ENCODE measurements at regions not wholly inside any gene's neighbourhood (a gene's known extent, or its start where the extent isn't known, plus 50 kb on each side); places are given as distances from the start of the nearest gene placed in this dataset.

DNA sequence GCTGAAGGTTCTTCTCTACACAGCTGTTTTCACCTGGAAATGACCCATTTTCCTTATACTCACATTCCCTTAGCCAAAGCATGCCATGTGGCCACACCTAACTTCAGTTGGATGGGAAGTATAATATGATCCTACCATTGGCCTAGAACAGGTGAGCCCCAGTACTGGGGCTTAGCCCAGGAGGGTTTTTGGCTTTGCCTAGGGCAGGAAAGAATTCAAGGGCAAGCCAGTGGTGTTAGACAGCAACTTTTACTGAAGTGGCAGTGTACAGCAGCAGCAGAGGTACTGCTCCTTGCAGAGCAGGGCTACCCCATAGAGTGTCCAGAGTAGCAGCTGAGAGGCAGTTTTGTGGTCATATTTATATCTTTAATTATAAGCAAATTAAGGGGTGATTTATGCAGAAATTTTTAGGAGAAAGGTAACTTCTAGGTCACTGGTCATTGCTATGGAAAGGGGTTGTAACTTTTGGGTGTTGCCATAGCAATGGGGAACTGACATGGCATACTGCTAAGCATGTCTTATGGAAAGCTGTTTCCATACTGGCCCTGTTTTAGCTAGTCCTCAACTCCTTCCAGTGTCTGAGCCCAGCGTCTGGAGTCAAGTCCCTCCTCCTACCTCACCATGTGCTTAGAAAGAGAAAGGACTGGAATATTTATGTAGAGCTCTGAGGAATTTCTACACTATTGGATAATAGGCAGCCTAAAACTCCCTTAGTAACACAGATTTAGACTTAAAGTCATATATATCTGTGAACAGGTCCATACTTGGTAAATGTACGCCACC is 109.0 kb upstream of the DTNA start:
- no peak for DNase-seq

DNA sequence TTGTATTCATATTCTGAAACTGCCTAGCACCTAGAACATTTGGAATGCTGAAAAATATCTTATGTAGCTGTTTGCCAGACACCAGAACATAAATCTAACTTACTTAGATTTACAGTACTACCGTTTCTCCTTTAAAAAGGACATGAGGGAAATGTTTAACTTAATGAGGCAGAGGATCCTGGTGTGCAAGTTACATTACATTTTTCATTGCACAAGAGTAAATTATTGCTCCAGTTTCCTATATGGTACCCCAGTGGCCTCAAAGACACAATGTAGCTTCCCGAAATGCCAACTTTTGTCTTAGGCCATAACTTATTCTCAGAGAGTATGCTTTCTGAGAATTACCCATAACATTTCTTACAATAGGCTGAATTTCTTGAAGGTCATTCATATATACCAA is 105.5 kb upstream of the DTNA start:
- no peak for DNase-seq

DNA sequence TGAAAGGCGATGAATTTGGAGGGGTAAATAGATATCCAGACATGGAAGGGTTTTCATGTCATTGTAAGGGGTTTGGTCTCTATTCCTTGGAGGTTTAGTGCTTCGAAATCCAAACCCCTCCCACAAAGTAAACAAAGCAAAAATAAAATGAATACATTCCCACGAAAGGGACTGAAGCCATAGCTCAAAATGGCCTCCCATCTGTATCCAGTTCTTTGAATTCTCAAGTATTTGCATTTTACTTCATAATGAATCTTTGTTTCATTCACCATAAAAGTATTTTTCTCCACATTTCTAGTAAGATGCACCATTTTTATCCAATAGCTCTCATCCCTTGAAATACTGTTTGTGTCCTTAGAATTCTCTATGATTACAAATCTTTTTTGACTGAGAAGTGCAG is 103.2 kb upstream of the DTNA start:
- DNase-seq = no peak

DNA sequence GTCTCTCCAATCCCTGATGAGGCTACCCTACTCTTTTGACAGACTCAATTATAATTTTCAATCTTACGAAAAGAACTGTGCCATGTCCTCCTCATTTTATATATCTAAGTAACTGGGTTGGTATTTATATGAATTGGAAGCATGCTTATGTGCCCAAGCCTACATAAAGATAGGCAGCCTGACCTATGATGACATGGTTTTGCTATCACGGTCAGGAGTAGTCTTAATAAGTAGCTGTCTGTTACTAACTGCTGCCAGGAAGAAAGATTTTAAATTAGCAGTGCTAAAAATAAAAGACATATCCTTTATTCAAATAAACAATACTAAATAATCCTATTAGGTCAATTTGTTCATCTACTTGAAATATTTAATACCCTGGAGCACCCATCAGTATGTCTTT is 102.0 kb upstream of the DTNA start:
- no peak for DNase-seq

DNA sequence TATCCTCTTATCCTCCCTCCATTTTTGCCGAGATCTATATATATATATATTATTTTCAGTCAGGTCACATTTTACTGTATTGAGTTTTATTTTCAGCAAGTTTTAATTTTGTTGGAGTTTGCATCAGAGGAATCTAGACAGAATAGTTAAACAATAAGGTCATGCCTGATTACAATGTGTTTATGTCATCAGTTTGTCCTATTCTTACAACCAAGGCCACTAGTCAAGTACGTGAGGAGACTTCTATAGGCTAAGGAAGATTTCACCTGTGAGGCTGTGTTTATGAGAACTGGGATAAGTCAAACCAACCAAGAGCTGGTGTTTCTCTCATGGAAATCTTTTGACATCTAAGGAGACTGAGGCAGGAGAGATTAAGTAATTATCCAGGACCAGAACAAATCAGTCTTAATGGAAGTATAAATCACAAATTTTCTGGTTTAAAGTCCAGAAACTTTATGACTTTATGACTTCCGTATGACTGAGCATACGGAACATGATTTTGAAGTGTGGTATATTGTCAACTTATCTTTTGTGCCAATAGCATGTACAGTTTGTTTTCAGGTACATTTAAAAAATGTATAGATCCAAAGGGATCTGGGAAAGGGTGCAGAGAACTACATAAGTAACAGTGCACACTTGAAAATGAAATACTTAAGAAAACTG is 100.0 kb upstream of the DTNA start:
- no peak for DNase-seq

DNA sequence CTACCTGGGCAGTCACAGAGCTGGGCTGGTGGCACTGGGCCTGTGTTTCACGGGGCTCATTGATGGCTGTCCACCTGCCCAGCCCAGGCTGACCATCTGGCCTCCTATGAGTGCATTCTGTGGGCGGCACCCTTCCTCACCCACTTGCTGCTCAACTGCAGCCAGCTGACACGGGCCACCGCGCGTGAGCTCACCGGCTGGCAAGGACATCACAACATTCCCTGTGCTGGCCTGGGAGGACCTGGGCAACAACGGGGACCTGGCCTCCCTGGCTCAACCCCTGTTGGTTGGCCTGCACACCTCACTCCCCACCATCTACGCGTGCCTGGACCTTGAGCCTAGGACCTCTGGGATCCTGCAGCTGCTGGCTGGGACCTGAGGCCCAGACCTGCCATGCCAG is 98.2 kb upstream of the DTNA start:
- DNase-seq = no peak

DNA sequence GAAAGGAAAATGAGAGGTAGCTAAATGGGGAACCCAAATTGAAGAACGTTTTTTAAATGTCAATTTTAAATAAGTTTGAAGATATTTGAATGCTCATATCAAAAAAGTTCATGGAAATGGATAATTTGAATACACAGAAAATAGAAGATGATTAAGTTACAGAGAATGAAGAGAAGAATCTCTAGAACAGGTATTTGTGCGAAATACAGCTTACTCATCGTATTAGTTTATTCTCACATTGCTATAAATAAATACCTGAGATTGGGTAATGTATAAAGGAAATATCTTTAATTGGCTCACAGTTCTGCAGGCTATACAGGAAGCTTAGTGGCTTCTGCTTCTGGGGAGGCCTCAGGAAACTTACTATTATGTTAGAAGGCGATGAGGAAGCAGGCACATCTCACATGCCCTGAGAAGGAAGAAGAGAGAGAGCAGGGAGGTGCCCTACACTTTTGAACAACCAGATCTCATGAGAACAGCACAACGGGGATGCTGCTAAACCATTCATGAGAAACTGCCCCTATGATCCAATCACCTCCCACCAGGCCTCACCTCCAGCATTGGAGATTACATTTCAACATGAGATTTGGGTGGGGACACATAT is 89.7 kb upstream of the DTNA start:
- no peak for DNase-seq

DNA sequence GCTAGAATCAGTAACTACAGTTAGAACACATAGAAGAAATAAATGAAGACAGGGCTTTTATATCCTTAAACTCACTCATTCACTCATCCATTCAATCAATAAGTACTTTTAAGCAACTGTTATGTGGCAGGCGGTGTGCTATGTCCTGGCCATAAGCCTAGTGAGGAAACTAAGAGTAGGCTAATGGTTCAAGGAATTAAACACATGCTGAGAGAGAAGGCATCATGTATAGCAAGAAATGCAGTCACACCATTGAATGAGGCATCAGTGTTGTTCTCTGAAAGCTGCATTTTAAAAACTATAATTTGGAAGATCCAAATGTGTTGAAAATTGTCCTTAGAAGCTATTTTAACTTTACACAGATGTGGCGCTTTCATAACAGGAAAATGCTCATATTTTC is 86.5 kb upstream of the DTNA start:
- no peak for DNase-seq

DNA sequence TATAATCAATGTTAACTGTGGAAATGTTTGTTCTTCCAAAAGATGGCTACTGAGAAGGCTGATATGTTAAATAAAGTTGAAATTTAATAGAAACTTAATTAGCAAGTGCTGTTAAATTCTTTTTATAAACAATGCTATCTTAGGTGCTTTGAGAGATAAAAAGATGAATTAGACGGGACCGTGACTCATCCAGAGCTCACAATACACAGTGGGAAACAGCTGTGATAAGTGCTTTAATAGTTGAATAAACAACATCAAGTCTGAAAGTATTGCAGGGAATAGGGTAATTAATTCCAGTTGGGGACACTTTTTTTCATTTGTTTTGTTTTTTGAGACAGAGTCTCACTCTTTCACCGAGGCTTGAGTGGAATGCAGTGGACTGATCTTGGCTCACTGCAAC is 85.5 kb upstream of the DTNA start:
- no peak for DNase-seq

DNA sequence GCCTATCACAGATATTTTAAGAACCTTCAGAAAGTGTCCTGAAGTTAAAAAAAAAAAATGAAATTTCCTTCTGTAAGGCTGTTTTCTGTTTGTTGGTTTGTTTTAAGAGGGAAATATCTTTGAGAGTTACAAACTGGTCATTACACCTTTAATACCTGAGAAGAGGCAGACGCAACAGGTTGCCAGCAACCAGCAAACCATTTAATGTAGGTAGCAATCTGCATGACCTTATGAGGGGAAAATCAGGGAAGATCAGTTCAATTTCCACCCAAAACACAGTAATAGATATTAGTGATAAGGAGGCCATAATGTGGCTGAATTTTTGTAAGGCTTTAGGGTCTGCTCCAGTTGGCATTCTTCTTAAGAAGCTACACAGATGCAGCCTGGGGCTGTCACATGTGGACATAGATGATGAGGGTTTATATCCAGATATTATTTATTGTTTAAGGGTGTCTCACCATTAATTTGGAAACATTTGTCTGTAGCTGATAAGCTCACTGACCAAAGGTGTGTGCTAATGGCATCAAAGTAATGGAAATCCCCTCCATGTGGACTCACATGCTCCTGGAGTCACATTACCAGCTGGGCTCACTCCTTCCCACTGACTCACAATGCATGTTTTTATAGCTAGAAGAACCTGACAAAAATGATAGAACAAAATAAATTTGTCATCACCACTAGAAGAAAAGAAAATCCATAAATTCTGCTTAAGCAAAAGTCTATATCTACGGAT is 83.5 kb upstream of the DTNA start:
- DNase-seq = no peak

DNA sequence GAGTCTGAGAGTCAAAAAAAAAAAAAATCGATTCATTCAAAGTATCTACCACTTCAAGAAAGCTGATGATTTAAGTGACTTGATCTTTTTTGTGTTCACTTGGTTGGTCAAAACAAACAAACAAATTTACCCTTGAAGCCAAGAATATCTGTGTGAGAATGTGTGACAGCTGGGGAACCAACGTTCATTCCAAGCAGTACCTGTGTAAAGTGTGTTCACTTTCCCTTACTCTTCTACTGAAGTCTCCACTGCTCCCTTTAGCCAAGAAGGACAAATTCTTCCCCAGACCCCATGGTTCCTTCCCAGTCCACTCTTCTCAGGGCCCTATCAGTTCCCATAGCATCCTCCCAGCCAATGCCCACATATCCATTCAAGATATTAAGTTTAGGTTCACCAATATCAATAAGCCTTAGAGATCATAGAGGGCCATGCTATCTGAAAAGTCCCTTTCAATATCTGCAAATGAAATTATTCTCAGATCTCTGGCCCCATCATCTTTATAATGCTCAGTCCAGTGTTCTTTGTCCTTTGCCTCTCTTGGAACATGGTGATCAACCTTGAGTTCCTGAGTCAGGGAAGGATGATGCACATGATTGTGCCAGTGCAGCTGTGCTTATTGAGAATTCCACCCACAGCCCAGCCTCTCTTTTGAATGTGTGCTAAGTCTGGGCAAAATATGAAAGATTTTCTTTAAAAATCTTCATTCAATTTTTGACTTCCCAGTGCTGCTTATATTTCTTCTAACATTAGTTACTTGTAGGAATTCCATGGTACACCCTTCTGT is 82.8 kb upstream of the DTNA start:
- DNase-seq = no peak

DNA sequence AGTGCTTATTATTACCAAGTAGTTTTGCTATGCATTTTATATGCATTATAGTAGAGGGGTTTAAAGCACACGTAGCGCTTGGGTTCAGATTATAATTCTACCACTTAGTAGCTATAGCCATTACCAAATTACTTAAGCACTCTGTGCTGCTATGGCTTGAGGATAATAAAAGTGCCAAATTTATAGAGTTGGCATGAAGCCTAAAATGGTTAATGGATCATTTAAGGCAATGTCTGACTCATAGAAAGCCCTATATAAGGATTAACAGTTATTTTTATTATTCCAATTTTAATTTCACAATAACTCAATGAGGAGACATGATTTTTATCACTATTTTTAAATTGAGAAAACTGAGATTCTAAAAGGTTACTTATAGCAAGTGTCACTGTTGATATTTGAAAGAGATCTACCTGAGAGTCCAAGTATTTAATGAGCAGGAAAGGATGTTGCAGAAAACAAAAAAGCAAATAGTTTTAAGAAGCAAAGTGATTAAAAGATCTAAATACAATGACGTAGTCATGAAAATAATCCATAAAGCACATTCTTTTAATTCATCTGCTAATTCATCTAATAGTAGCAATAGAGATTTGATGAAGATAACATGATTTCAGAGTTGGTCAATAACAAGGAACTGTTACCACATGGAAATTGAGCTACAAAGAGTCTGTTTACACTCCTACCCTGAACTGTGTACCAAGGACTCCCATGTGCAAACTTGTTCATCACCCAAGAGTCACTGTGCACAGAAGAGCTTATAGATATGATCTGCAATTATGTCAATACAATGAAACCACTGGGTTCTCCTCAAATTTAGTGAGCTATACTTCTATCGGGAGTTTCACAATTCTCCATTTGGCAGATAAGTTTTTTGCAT is 78.8 kb upstream of the DTNA start:
- DNase-seq = no peak

DNA sequence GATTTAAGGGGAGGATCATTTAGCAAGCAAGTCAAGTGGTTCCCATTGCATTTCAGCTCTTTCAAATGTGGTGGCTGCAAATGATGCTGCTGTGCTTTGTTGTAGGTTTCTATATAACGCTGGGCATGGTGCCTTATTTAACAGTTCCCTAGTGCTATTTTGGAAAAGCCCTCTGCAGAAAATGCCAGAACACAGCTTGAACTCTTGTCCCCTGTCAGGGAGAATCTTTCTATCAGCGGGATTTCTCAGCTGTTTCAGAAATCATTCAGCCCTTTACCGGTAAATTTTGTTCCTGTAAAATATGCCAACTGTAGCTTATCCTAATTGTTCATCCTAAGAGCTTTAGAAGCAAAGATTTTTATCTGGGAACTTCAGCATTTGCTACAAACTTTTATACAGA is 77.8 kb upstream of the DTNA start:
- DNase-seq = no peak

DNA sequence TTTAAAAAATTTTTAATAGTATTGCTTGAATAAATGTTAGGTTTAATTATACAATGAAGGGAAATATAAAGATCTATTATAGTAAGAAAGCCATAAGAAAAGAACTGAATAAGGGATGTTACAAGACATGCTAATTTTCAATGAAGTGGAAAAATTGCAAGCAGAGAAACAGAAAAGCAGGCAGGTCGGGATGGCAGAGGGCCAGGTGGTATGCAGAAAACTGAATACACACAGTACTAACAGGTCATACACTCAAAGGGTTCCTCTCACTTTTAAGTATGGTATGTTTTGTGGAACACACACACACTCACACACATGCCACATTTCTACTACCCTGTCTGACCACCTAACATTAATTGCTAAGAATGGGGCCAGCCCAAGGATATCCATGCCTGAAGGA is 76.7 kb upstream of the DTNA start:
- DNase-seq = no peak

DNA sequence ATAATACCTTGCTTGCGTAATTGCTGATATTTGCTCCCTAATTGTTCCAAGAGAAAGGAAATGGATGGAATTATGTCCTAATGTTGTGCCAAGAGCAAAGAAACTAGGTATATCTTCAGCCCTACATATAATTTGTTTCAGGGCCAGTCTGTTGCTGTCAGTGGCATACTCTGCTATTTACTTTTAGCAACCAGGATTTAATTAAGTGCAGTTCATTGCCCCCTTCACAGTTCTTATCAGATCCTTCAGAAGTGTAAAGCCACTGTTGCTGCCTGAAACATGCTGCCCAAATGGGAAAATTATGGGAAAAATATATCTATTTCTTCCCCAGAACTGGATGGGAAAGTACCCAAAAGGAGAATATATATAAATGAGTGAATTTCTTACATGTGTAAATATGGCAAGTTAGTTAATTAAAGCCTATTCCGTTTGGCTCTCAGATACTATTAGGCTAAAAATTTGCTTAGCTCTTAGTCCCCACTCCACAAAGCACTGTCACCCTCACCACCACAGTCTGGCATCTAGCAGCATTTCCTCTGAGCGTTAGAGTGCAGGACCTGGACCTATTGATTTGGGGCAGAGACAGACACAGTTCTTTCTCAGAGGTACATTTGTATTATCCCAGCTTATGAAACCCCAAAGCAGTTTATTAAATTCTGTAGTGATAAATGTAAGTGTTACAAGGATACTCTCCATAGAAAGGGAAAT is 72.8 kb upstream of the DTNA start:
- no peak for DNase-seq

DNA sequence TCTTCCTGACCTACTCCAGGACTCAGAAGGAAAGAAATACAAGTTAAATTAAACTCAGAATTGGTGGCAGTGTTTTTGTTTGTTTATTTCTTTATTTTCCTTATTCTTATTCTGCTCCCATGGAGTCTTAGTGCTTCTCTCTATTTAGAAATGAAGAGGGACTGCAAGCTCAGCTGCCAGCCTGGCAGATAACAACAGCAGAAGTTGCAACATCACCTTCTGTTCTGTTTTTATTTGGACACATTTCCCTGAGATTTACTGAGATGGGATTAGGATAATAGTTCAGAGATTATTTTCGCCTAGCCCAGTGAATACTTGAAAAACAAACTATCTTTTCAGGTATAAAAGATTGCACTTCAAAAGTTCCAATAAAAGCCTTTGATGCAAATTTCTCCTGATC is 70.4 kb upstream of the DTNA start:
- DNase-seq = no peak

DNA sequence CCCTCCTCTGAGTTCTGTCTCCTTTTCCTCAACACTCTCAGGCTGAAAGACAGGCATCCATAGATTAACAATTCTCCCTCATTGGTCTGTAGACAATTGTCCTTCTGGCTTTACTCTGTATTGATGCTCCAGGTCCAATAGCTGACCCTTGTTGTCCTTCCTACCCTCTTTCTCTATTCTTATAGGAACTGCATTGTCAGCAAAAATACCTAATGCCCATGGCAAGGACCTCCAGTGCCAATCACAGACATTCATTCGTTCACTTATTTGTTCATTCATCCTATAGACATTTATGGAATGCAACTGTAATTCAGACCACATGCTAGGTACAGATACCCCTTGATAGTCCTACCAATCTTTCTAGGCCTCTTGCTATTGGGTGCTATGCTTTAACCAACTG is 69.8 kb upstream of the DTNA start:
- no peak for DNase-seq

DNA sequence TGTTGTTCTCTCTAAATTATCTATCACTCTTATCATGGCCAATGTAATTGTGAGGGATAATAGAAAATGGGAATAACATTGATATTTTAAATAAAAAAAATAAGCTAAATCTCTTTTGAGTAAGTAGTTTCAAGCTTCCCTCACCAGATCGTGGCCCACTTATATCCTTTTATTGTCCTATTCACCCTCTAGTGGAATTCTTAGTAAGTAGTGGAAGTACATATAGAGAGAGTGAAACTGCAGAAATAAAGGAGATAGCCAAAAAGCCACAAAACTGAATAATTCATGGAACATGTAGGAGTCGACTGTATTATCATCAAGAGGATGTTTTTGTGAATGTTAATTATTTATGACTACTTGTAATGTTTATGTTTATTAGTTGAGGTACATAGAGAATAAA is 66.1 kb upstream of the DTNA start:
- DNase-seq = no peak

DNA sequence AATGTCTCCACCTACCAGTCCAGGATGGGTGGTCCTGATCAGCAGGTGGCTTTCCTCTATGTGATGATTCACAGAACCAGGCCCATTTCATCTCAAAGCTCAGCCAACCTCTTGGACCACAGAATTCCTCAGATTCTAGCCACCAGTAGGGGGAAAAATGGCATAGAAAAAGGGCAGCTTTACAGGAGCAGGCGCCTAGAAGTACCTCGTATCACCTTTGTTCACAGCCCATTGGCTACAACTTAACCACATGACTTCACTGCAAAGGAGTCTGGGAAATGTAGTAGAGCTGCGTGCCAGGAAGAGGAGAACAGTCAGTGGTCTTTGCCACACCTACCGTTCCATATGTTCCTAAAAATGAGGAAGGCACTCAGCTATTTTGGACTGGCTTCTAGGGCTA is 62.8 kb upstream of the DTNA start:
- DNase-seq = no peak

DNA sequence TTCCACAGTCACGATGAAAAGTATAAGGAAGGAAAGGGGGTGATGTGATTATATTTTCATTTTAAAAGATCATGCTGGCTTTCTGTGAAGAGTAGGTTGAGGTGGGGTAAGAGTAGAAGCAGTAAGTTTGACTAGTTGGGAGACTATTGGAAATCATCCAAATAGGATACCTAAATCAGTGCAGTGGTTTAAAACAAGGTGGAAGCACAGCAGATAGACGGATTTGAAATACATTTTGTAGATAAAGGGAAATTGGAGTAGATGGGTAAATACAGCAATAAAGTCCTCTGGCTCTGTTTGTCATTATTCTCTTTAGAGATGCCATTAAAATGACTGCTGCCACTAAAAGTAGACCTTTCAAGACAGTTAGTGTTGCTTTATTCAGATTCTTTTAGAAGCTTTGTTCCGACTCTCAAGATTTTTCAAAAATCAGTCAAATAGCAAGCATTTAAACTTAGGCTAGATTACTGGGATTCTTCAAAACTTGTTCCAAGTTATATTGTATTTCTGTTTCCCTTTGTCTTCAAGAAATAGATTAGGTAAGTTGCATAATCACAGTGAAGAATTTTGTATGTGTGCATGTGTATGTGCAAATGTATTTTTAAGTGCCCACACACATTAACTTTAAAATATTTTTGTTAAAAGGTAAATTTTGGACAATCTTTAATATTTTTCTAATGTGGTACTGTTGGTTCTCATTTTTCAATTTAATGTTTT is 61.7 kb upstream of the DTNA start:
- no peak for DNase-seq

DNA sequence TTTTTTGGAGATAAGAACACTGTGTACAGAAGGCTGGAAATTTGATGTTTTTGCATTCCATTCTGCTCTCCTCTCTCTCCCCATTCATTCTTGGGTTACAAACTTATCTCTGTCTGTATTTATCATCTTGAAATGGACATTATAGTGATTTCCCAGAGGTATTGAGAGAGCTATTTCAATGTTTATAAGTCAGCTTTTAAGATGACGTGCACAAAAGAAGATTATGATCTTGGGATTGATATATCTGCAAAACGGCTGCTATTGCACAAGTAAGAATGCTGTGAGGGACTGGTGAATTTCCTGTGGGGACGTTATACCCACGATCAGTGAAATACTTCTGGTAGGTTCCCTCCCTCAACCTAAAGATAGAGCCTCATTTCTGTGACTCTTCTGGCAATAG is 61.0 kb upstream of the DTNA start:
- no peak for DNase-seq

Data from NCI-H1048 (cell line).